HL-60 (cell line): ENCODE measurements at regions not wholly inside any gene's neighbourhood (a gene's known extent, or its start where the extent isn't known, plus 50 kb on each side); places are given as distances from the start of the nearest gene placed in this dataset.

ENCODE experiments used
- DNase-seq, 2 experiments: peaks; one replicate each; pipeline ENCODE4 v3.0.0-alpha.2; 2010 to 2020; ENCODE audit warnings: low read depth in 1 of 2, low spot score in 1 of 2
- H3K27ac ChIP-seq: fragments of 250-450 bp; sonication (Bioruptor Pico); replicated peaks from 2 replicates; pipeline ENCODE4 v1.5.1; 2020; ENCODE audit warnings: mild to moderate bottlenecking, moderate library complexity
- H3K27me3 ChIP-seq: fragments of 250-450 bp; sonication (Bioruptor Pico); 2 replicates; pipeline ENCODE4 v1.5.1; 2021; ENCODE audit warnings: mild to moderate bottlenecking, moderate library complexity; ENCODE audit not compliant: insufficient read depth, poor library complexity, severe bottlenecking
- H3K4me3 ChIP-seq: replicated peaks from 2 replicates; pipeline ENCODE4 v1.5.1; 2011; ENCODE audit warnings: mild to moderate bottlenecking, control low read depth, low read length; ENCODE audit not compliant: insufficient read depth
- CTCF ChIP-seq: IDR thresholded peaks from one replicate; pipeline ENCODE4 v1.5.1; 2011; ENCODE audit warnings: low read length, control low read depth, inconsistent platforms; ENCODE audit not compliant: insufficient read depth
- GABPA ChIP-seq: IDR thresholded peaks from 2 replicates; pipeline ENCODE4 v1.6.1; 2012; ENCODE audit warnings: low read depth
- POLR2AphosphoS5 ChIP-seq: IDR thresholded peaks from 2 replicates; pipeline ENCODE4 v1.6.1; 2012; ENCODE audit warnings: low read depth
- REST ChIP-seq: IDR thresholded peaks from 2 replicates; pipeline ENCODE4 v1.6.1; 2012; ENCODE audit warnings: low read depth; ENCODE audit not compliant: insufficient replicate concordance
- SPI1 ChIP-seq: IDR thresholded peaks from 2 replicates; pipeline ENCODE4 v1.6.1; 2012; ENCODE audit warnings: low read depth, mild to moderate bottlenecking, borderline replicate concordance

GRCh38 chr3:70833239-70833960, 521.0 kb upstream of the MDFIC2 start:
- H3K27ac ChIP-seq: no peak overlapping the region
- DNase-seq: no peak
- H3K4me3 ChIP-seq: no peak overlapping the region
- TF ChIP-seq REST (no peak), SPI1 (peak; percentile 67; the same call in 1 of the 2 replicates), GABPA (no peak)
- H3K27me3 ChIP-seq: no peaks in the 10 kb centered on the region

- DNase-seq: no peak
- H3K4me3 ChIP-seq: no peak overlapping the region
- TF ChIP-seq GABPA: no peak
- no peak for TF ChIP-seq REST
- TF ChIP-seq POLR2AphosphoS5: no peak
- no peak for TF ChIP-seq CTCF
- TF ChIP-seq SPI1: no peak
- H3K27ac ChIP-seq: no peak overlapping the region
- no peaks in the 10 kb centered on the region for H3K27me3 ChIP-seq
These were observed 520.4 kb upstream of the MDFIC2 start for GRCh38 chr3:70832834-70833205.

- DNase-seq: no peak
- Histone ChIP-seq H3K27me3 (no peaks in the 10 kb centered on the region), H3K4me3 (no peak overlapping the region), H3K27ac (no peak overlapping the region)
- no peak for TF ChIP-seq SPI1
- TF ChIP-seq REST: no peak
- TF ChIP-seq GABPA: no peak
- no peak for TF ChIP-seq CTCF
- TF ChIP-seq POLR2AphosphoS5: no peak
These were observed 519.8 kb upstream of the MDFIC2 start for GRCh38 chr3:70832089-70832833.
